ENCODE measurements at regions not wholly inside any gene's neighbourhood (a gene's known extent, or its start where the extent isn't known, plus 50 kb on each side); places are given as distances from the start of the nearest gene placed in this dataset.

GRCh38 chr1:81613803-81614202 is 186.9 kb upstream of the ADGRL2 start:
- DNase-seq = no peak

- no peak for DNase-seq
Measured at GRCh38 chr1:81607924-81608323, 192.8 kb upstream of the ADGRL2 start.

GRCh38 chr1:81607086-81607485 is 193.6 kb upstream of the ADGRL2 start:
- DNase-seq = no peak

GRCh38 chr1:81606656-81607055 is 194.1 kb upstream of the ADGRL2 start:
- DNase-seq = no peak

- no peak for DNase-seq
Measured at GRCh38 chr1:81605023-81605422, 195.7 kb upstream of the ADGRL2 start.

- DNase-seq = no peak
Measured at GRCh38 chr1:81600878-81601622, 199.7 kb upstream of the ADGRL2 start.

- no peak for DNase-seq
Measured at GRCh38 chr1:81600363-81600762, 200.4 kb upstream of the ADGRL2 start.

- no peak for DNase-seq
Measured at GRCh38 chr1:81598623-81599022, 202.1 kb upstream of the ADGRL2 start.

- no peak for DNase-seq
Measured at GRCh38 chr1:81597720-81598426, 202.9 kb upstream of the ADGRL2 start.

GRCh38 chr1:81596341-81596740 is 204.4 kb upstream of the ADGRL2 start:
- no peak for DNase-seq

GRCh38 chr1:81594206-81594605 is 206.5 kb upstream of the ADGRL2 start:
- no peak for DNase-seq

- no peak for DNase-seq
Measured at GRCh38 chr1:81592233-81592632, 208.5 kb upstream of the ADGRL2 start.

- DNase-seq = no peak
Measured at GRCh38 chr1:81590171-81590570, 210.6 kb upstream of the ADGRL2 start.

- no peak for DNase-seq
Measured at GRCh38 chr1:81588149-81588548, 212.6 kb upstream of the ADGRL2 start.

- DNase-seq = no peak
Measured at GRCh38 chr1:81587426-81587825, 213.3 kb upstream of the ADGRL2 start.

- no peak for DNase-seq
Measured at GRCh38 chr1:81585371-81585770, 215.4 kb upstream of the ADGRL2 start.

- DNase-seq = no peak
Measured at GRCh38 chr1:81584398-81584797, 216.3 kb upstream of the ADGRL2 start.

GRCh38 chr1:81583878-81584277 is 216.9 kb upstream of the ADGRL2 start:
- DNase-seq = no peak

GRCh38 chr1:81582467-81582986 is 218.2 kb upstream of the ADGRL2 start:
- no peak for DNase-seq

GRCh38 chr1:81578867-81579266 is 221.9 kb upstream of the ADGRL2 start:
- no peak for DNase-seq

GRCh38 chr1:81577004-81577697 is 223.6 kb upstream of the ADGRL2 start:
- no peak for DNase-seq

GRCh38 chr1:81574408-81574807 is 226.3 kb upstream of the ADGRL2 start:
- no peak for DNase-seq

- DNase-seq = no peak
Measured at GRCh38 chr1:81573458-81573857, 227.3 kb upstream of the ADGRL2 start.
